Transverse colon (tissue), 4 donors: ENCODE measurements at regions not wholly inside any gene's neighbourhood (a gene's known extent, or its start where the extent isn't known, plus 50 kb on each side); places are given as distances from the start of the nearest gene placed in this dataset.

Source experiments
- DNase-seq: peaks from one replicate; pipeline ENCODE4 v3.0.0-alpha.2; 2019
- H3K27ac ChIP-seq, 4 donors: fragments of 200-600 bp; sonication (generic); 2 replicates each; pipeline ENCODE4 v1.5.1; 2016 to 2018; ENCODE audit warnings: inconsistent platforms in 4 of 4
- H3K27me3 ChIP-seq: fragments of 200-600 bp; sonication (generic); 2 replicates; pipeline ENCODE4 v1.5.1; 2017; ENCODE audit warnings: inconsistent platforms
- H3K36me3 ChIP-seq, 4 donors: fragments of 200-600 bp; sonication (generic); 2 replicates each; pipeline ENCODE4 v1.5.1; 2017 to 2019; ENCODE audit warnings: inconsistent platforms in 4 of 4
- H3K4me1 ChIP-seq, 4 donors: fragments of 200-600 bp; sonication (generic); 2 replicates each; pipeline ENCODE4 v1.5.1; 2017 to 2020; ENCODE audit warnings: inconsistent platforms in 4 of 4
- H3K4me3 ChIP-seq, 4 donors: fragments of 200-600 bp; sonication (generic); 1 replicate in 1 of 4; 2 replicates in 3 of 4; pipeline versions ENCODE4 v1.5.1 to v1.6.1; 2017 to 2019; ENCODE audit warnings: inconsistent platforms in 4 of 4
- H3K9me3 ChIP-seq, 2 donors: fragments of 200-600 bp; sonication (generic); 2 replicates each; pipeline ENCODE4 v1.5.1; 2017 to 2019; ENCODE audit warnings: inconsistent platforms in 2 of 2
- EP300 ChIP-seq: sonication (generic); formaldehyde crosslinking; IDR thresholded peaks from one replicate; pipeline ENCODE4 v1.6.1; 2017; ENCODE audit warnings: antibody characterized with exemption, low read depth
- POLR2A ChIP-seq: fragments of 450-650 bp; IDR thresholded peaks from one replicate; pipeline ENCODE4 v1.6.1; 2016; ENCODE audit warnings: antibody characterized with exemption, mild to moderate bottlenecking, moderate library complexity
- POLR2AphosphoS5 ChIP-seq, 3 donors: sonication (generic); formaldehyde crosslinking; IDR thresholded peaks; one replicate each; pipeline ENCODE4 v1.6.1; 2016; ENCODE audit warnings: antibody characterized with exemption in 3 of 3
- WGBS, 2 donors: methylation state at CpG; one replicate each; pipeline ENCODE4 v1.1.5; 2018; ENCODE audit warnings: low coverage in 1 of 2; 5-methylcytosine and 5-hydroxymethylcytosine counted together
- in situ Hi-C, 4 donors: fragments of 200-750 bp; cut with MboI; loops; one replicate each; pipeline versions ENCODE4 v1.15.0 to v1.15.1; 2017; ENCODE audit warnings: low sequenced_read_pairs in 3 of 4, low pct_ligation_motif_present in 1 of 4, low pct_unique_long_range_greater_than_20kb in 1 of 4
- intact Hi-C: fragments of 100-400 bp; cut with DNase I; formaldehyde crosslinking; loops from one replicate; pipeline ENCODE4 v1.15.1; 2023; ENCODE audit warnings: low total_unique reads
- TF ChIP-seq, protein P1 (sequence below), 5 experiments: fragments of 200-600 bp in 3 of 5; fragments of 450-650 bp in 2 of 5; sonication (generic) in 3 of 5; IDR thresholded peaks; 1 replicate in 2 of 5; 2 replicates in 3 of 5; pipeline ENCODE4 v1.5.1; 2016 to 2017; ENCODE audit warnings: antibody characterized with exemption in 5 of 5, inconsistent platforms in 3 of 5, mild to moderate bottlenecking in 2 of 5, moderate library complexity in 1 of 5

DNA sequence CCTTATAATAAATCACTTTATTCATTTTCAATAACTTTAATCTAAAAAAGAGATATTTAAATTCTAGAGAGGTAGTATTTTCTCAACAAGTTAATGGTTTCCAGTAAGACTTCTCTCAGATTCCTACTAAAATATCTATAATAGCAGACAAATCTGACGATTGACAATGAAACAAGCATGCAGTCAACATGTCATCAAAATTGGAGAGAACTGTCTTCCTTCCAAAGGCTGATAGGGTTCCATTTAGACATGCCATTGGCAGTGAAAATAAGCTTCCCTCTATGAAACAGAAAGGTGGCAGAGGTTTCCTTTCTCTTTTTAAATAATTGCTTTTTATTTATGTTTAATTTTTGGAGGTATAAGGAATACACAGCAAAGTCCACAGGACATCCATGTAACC lies 217.1 kb downstream of the POM121L12 start:
- in situ Hi-C loops: loop anchor here in 1 of 4 donors (25.0 kb wide), 1 partner anchor 110 kb away; no protein-coding TSS in a partner anchor
- Histone ChIP-seq H3K9me3 (peaks cover 0 to 9% of the 10 kb centered on the region in 2 donors), H3K27me3 (no peaks in the 10 kb centered on the region), H3K4me1 (no peaks in the 10 kb centered on the region), H3K4me3 (no peak overlapping the region), H3K27ac (no peak overlapping the region), H3K36me3 (no peaks in the 10 kb centered on the region)
- intact Hi-C loops: no loop called here
- no peak for TF ChIP-seq POLR2AphosphoS5 (IDR thresholded peaks at IDR 0.05)
- TF ChIP-seq POLR2A: no peak
- no peak for TF ChIP-seq EP300
- TF ChIP-seq, protein P1, sequence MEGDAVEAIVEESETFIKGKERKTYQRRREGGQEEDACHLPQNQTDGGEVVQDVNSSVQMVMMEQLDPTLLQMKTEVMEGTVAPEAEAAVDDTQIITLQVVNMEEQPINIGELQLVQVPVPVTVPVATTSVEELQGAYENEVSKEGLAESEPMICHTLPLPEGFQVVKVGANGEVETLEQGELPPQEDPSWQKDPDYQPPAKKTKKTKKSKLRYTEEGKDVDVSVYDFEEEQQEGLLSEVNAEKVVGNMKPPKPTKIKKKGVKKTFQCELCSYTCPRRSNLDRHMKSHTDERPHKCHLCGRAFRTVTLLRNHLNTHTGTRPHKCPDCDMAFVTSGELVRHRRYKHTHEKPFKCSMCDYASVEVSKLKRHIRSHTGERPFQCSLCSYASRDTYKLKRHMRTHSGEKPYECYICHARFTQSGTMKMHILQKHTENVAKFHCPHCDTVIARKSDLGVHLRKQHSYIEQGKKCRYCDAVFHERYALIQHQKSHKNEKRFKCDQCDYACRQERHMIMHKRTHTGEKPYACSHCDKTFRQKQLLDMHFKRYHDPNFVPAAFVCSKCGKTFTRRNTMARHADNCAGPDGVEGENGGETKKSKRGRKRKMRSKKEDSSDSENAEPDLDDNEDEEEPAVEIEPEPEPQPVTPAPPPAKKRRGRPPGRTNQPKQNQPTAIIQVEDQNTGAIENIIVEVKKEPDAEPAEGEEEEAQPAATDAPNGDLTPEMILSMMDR (IDR thresholded peaks at IDR 0.05): no peak
- WGBS, 2 donors: 47 to 85% methylated on average over 1 of the region's 1 CpG
- no peak for DNase-seq

DNA sequence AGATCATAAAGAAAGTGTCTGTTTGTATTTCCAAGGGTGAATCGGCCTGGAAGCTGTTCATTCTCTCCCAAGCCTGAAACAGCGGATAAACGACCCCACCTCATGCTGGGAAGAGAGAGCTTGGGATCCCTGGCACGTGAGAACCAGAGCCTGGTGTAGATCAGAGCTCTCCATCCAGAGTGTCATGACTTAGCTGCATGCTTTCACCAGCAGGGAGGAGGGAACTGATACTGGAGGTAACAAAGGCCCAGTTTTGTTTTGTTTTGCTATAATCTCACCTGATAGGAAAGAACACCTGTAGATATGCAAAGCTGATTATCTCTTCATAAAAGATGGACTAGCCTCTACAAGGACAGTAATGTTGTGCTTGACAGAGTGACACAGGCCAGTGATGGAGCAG lies 236.6 kb downstream of the POM121L12 start:
- H3K4me1 ChIP-seq: no peaks in the 10 kb centered on the region
- H3K36me3 ChIP-seq: no peaks in the 10 kb centered on the region
- H3K27me3 ChIP-seq: no peaks in the 10 kb centered on the region
- no peak overlapping the region for H3K4me3 ChIP-seq
- intact Hi-C loops (no loop called here), in situ Hi-C loops (loop anchor here in 1 of 4 donors (25.0 kb wide), 1 partner anchor 90 kb away; no protein-coding TSS in a partner anchor)
- no peak for DNase-seq
- TF ChIP-seq POLR2AphosphoS5 (IDR thresholded peaks at IDR 0.05) (no peak), EP300 (no peak), POLR2A (no peak)
- TF ChIP-seq, protein P1 (IDR thresholded peaks at IDR 0.05): no peak
- H3K9me3 ChIP-seq: no peaks in the 10 kb centered on the region
- no peak overlapping the region for H3K27ac ChIP-seq
- 24 to 33% methylated on average over 1 to 4 of the region's 4 CpGs for WGBS, 2 donors

- intact Hi-C loops (no loop called here), in situ Hi-C loops (no loop called here)
- Histone ChIP-seq H3K4me1 (no peaks in the 10 kb centered on the region), H3K27me3 (no peaks in the 10 kb centered on the region), H3K9me3 (no peaks in the 10 kb centered on the region), H3K36me3 (no peaks in the 10 kb centered on the region), H3K4me3 (no peak overlapping the region), H3K27ac (no peak overlapping the region)
- 77 to 84% methylated on average over 5 of the region's 5 CpGs for WGBS, 2 donors
- TF ChIP-seq, protein P1 (IDR thresholded peaks at IDR 0.05): no peak
- TF ChIP-seq POLR2AphosphoS5 (IDR thresholded peaks at IDR 0.05): no peak
- TF ChIP-seq EP300: no peak
- no peak for TF ChIP-seq POLR2A
- DNase-seq: no peak
Measured at GRCh38 chr7:53281312-53281711, 245.9 kb downstream of the POM121L12 start.

- no peak for DNase-seq
- Histone ChIP-seq H3K27me3 (no peaks in the 10 kb centered on the region), H3K4me1 (no peaks in the 10 kb centered on the region), H3K4me3 (no peak overlapping the region), H3K27ac (no peak overlapping the region), H3K36me3 (no peaks in the 10 kb centered on the region), H3K9me3 (no peaks in the 10 kb centered on the region)
- intact Hi-C loops: no loop called here
- TF ChIP-seq, protein P1 (IDR thresholded peaks at IDR 0.05): no peak
- no peak for TF ChIP-seq POLR2AphosphoS5 (IDR thresholded peaks at IDR 0.05)
- TF ChIP-seq EP300: no peak
- TF ChIP-seq POLR2A: no peak
- in situ Hi-C loops: no loop called here
- 61 to 69% methylated on average over 4 of the region's 4 CpGs for WGBS, 2 donors
Measured at GRCh38 chr7:53292341-53292740, 256.9 kb downstream of the POM121L12 start.
